NCI-H345 treated with DMSO at 0.1 percent for 48 hours (cell line): ENCODE measurements at regions not wholly inside any gene's neighbourhood (a gene's known extent, or its start where the extent isn't known, plus 50 kb on each side); places are given as distances from the start of the nearest gene placed in this dataset.

ENCODE experiments used
- DNase-seq: peaks from one replicate; lab custom pipeline; 2025; ENCODE audit not compliant: unreplicated experiment; lab: John Stamatoyannopoulos, UW

- no peak for DNase-seq
Observed at GRCh38 chr22:49238181-49239141, 589.2 kb downstream of the BRD1 start.

GRCh38 chr22:49237703-49238102, 590.0 kb downstream of the BRD1 start:
- no peak for DNase-seq

- no peak for DNase-seq
Observed at GRCh38 chr22:49237279-49237678, 590.4 kb downstream of the BRD1 start.

GRCh38 chr22:49236541-49237075, 591.1 kb downstream of the BRD1 start:
- DNase-seq, result no peak

- DNase-seq, result peak; percentile 64
Observed at GRCh38 chr22:49235463-49236300, 592.0 kb downstream of the BRD1 start.

GRCh38 chr22:49234459-49234858, 593.2 kb downstream of the BRD1 start:
- DNase-seq, result no peak

- DNase-seq, result no peak
Observed at GRCh38 chr22:49233507-49234100, 594.1 kb downstream of the BRD1 start.

- no peak for DNase-seq
Observed at GRCh38 chr22:49232319-49233067, 595.2 kb downstream of the BRD1 start.

- no peak for DNase-seq
Observed at GRCh38 chr22:49230194-49230577, 597.5 kb downstream of the BRD1 start.

GRCh38 chr22:49229483-49230193, 598.0 kb downstream of the BRD1 start:
- peak; percentile 5 for DNase-seq

- no peak for DNase-seq
Observed at GRCh38 chr22:49228431-49229037, 599.1 kb downstream of the BRD1 start.

GRCh38 chr22:49227670-49228069, 600.0 kb downstream of the BRD1 start:
- DNase-seq, result no peak

GRCh38 chr22:49226096-49226495, 601.6 kb downstream of the BRD1 start:
- DNase-seq, result no peak

- no peak for DNase-seq
Observed at GRCh38 chr22:49224243-49224642, 603.4 kb downstream of the BRD1 start.

GRCh38 chr22:49218142-49218541, 609.5 kb downstream of the BRD1 start:
- no peak for DNase-seq

- DNase-seq, result no peak
Observed at GRCh38 chr22:49216579-49216978, 611.1 kb downstream of the BRD1 start.

- DNase-seq, result no peak
Observed at GRCh38 chr22:49215840-49216239, 611.8 kb downstream of the BRD1 start.

- DNase-seq, result no peak
Observed at GRCh38 chr22:49214976-49215375, 612.7 kb downstream of the BRD1 start.

- DNase-seq, result no peak
Observed at GRCh38 chr22:49213731-49214352, 613.8 kb downstream of the BRD1 start.
